HG03045 (cell line): ENCODE measurements at regions not wholly inside any gene's neighbourhood (a gene's known extent, or its start where the extent isn't known, plus 50 kb on each side); places are given as distances from the start of the nearest gene placed in this dataset.

Experiments
- ATAC-seq: cut with Tn5 transposase; IDR thresholded peaks from one replicate; pipeline ENCODE4 v1.9.1; 2021; ENCODE audit warnings: mild to moderate bottlenecking, moderate library complexity; ENCODE audit not compliant: unreplicated experiment

- no peak for ATAC-seq
Observed at GRCh38 chr7:131194070-131194865, 133.4 kb upstream of the MKLN1 start.

- no peak for ATAC-seq
Observed at GRCh38 chr7:131196803-131197202, 130.9 kb upstream of the MKLN1 start.

GRCh38 chr7:131197920-131198615 is 129.6 kb upstream of the MKLN1 start:
- ATAC-seq = no peak

GRCh38 chr7:131202451-131202850 is 125.2 kb upstream of the MKLN1 start:
- no peak for ATAC-seq

- no peak for ATAC-seq
Observed at GRCh38 chr7:131203291-131203976, 124.2 kb upstream of the MKLN1 start.

- no peak for ATAC-seq
Observed at GRCh38 chr7:131208777-131209176, 118.9 kb upstream of the MKLN1 start.

- no peak for ATAC-seq
Observed at GRCh38 chr7:131210618-131211017, 117.1 kb upstream of the MKLN1 start.

- ATAC-seq = no peak
Observed at GRCh38 chr7:131211500-131211899, 116.2 kb upstream of the MKLN1 start.

- no peak for ATAC-seq
Observed at GRCh38 chr7:131212114-131212513, 115.6 kb upstream of the MKLN1 start.

GRCh38 chr7:131218727-131219128 is 108.9 kb upstream of the MKLN1 start:
- ATAC-seq = no peak

GRCh38 chr7:131219312-131220041 is 108.2 kb upstream of the MKLN1 start:
- peak; percentile 47 for ATAC-seq

- ATAC-seq = no peak
Observed at GRCh38 chr7:131221061-131221460, 106.6 kb upstream of the MKLN1 start.

GRCh38 chr7:131222171-131222570 is 105.5 kb upstream of the MKLN1 start:
- ATAC-seq = no peak

- ATAC-seq = no peak
Observed at GRCh38 chr7:131223151-131223550, 104.5 kb upstream of the MKLN1 start.

- ATAC-seq = no peak
Observed at GRCh38 chr7:131224996-131225395, 102.7 kb upstream of the MKLN1 start.

- no peak for ATAC-seq
Observed at GRCh38 chr7:131225619-131226513, 101.8 kb upstream of the MKLN1 start.

- ATAC-seq = no peak
Observed at GRCh38 chr7:131226514-131226865, 101.2 kb upstream of the MKLN1 start.

GRCh38 chr7:131231381-131232220 is 96.1 kb upstream of the MKLN1 start:
- ATAC-seq = peak; percentile 86

GRCh38 chr7:131232768-131233167 is 94.9 kb upstream of the MKLN1 start:
- ATAC-seq = no peak
